ENCODE measurements at regions not wholly inside any gene's neighbourhood (a gene's known extent, or its start where the extent isn't known, plus 50 kb on each side); places are given as distances from the start of the nearest gene placed in this dataset.
"Not testable (repeated sequence)": the region's sequence is repeated elsewhere in the genome, so short reads cannot be mapped to it uniquely, and the experiment has no call there.

GRCh38 chr4:60485276-60485675 is 714.9 kb upstream of the ADGRL3 start:
- intact Hi-C loops (cut with micrococcal nuclease; ENCODE audit: unreplicated experiment), result no loop called here
- no peaks in the 10 kb centered on the region for H3K4me1 ChIP-seq (ENCODE audit: control insufficient read depth, insufficient read depth, low read length)
- in situ Hi-C loops (cut with MboI), result no loop called here
- no peak overlapping the region for H3K4me3 ChIP-seq
- ChIA-PET SMC1A (ENCODE audit: uncharacterized antibody, unreplicated experiment) (no interaction called here), RAD21 (ENCODE audit: unreplicated experiment) (no interaction called here), POLR2A (no interaction called here), CTCF (no interaction called here)
- no peak overlapping the region for H3K9ac ChIP-seq (ENCODE audit: control insufficient read depth, insufficient read depth, low read length)
- no peaks in the 10 kb centered on the region for H4K20me1 ChIP-seq (ENCODE audit: control insufficient read depth, insufficient read depth)
- H3K27me3 ChIP-seq (replicated peaks in 1 of 2; ENCODE audit: control insufficient read depth in 2 of 2, insufficient read depth in 2 of 2, low read length in 1 of 2), result no peaks in the 10 kb centered on the region
- no peak overlapping the region for H3K4me2 ChIP-seq (ENCODE audit: control insufficient read depth, insufficient read depth)
- no peak overlapping the region for H2AFZ ChIP-seq (ENCODE audit: control insufficient read depth, low read depth, low read length)
- DNase-seq (ENCODE audit: low read depth, low spot score), result no peak
- H3K36me3 ChIP-seq (ENCODE audit: control insufficient read depth in 2 of 2, insufficient read depth in 2 of 2, low read length in 1 of 2), result no peaks in the 10 kb centered on the region
- FAIRE-seq, result no peak
- WGBS (ENCODE audit: insufficient coverage, insufficient replicate concordance, low lambda C conversion rate, missing lambda C conversion rate), result 14% methylated on average over 3 of the region's 3 CpGs
- TF ChIP-seq MYC (IDR thresholded peaks at IDR 0.05; ENCODE audit: insufficient read depth, insufficient read length, insufficient replicate concordance, low read length, severe bottlenecking) (no peak), IKZF2 (IDR thresholded peaks at IDR 0.05) (no peak), RAD21 (IDR thresholded peaks at IDR 0.05; ENCODE audit: insufficient read depth, low read depth, low read length) (no peak), USF1 (IDR thresholded peaks at IDR 0.05; ENCODE audit: borderline replicate concordance, extremely low read length, insufficient read depth, low read depth, low read length) (no peak), PAX8 (IDR thresholded peaks at IDR 0.05) (no peak), YY1 (IDR thresholded peaks at IDR 0.05; ENCODE audit: low read depth, low read length) (no peak), FOXK2 (IDR thresholded peaks at IDR 0.05) (no peak), HSF1 (IDR thresholded peaks at IDR 0.05; ENCODE audit: low read depth, low read length) (no peak), ZNF24 (IDR thresholded peaks at IDR 0.05) (no peak), BRCA1 (IDR thresholded peaks at IDR 0.05; ENCODE audit: low read depth, low read length) (no peak), ZBTB33 (IDR thresholded peaks at IDR 0.05) (no peak), RELA (IDR thresholded peaks at IDR 0.05; ENCODE audit: borderline replicate concordance, partially characterized antibody) (no peak)
- TF ChIP-seq, protein P1, sequence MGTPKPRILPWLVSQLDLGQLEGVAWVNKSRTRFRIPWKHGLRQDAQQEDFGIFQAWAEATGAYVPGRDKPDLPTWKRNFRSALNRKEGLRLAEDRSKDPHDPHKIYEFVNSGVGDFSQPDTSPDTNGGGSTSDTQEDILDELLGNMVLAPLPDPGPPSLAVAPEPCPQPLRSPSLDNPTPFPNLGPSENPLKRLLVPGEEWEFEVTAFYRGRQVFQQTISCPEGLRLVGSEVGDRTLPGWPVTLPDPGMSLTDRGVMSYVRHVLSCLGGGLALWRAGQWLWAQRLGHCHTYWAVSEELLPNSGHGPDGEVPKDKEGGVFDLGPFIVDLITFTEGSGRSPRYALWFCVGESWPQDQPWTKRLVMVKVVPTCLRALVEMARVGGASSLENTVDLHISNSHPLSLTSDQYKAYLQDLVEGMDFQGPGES (IDR thresholded peaks at IDR 0.05), result no peak
- ATAC-seq, result no peak
- H3K79me2 ChIP-seq (ENCODE audit: control insufficient read depth, insufficient read depth, low read length), result no peaks in the 10 kb centered on the region
- H3K27ac ChIP-seq (ENCODE audit: control insufficient read depth, insufficient read depth), result no peak overlapping the region
- no peaks in the 10 kb centered on the region for H3K9me3 ChIP-seq (replicated peaks; ENCODE audit: control insufficient read depth, insufficient read depth, low read length)
- no TSS peak for BruUV-seq (replicated peaks)

DNA sequence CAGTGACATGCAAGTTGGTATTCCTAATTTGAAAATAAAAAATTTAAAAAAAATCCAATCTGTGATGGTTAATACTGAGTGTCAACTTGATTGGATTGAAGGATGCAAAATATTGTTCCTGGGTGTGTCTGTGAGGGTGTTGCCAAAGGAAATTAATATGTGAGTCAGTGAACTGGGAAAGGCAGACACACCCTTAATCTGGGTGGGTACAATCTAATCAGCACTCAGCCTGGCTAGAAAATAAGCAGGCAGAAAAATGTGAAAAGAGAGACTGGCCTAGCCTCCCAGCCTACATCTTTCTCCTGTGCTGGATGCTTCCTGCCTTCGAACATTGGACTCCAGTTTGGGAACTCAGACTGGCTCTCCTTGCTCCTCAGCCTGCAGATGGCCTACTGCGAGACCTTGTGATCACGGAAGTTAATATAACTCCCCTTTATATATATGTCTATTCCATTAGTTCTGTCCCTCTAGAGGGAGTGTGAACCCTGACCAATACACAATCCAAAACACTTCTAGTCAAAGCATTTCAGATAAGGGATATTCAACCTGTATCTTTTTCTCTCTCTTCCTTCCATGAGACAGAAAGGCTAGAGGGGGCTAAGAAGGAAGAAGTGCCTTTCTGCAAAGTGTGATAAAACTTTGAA is 712.9 kb upstream of the ADGRL3 start:
- H3K79me2 ChIP-seq (ENCODE audit: control insufficient read depth, insufficient read depth, low read length); SMC1A ChIA-PET (ENCODE audit: uncharacterized antibody, unreplicated experiment); H3K4me2 ChIP-seq (ENCODE audit: control insufficient read depth, insufficient read depth); intact Hi-C loops (cut with micrococcal nuclease; ENCODE audit: unreplicated experiment); BruUV-seq (replicated peaks); H3K9ac ChIP-seq (ENCODE audit: control insufficient read depth, insufficient read depth, low read length); RAD21 ChIA-PET (ENCODE audit: unreplicated experiment); H3K4me1 ChIP-seq (ENCODE audit: control insufficient read depth, insufficient read depth, low read length); POLR2A ChIA-PET; H3K36me3 ChIP-seq (ENCODE audit: control insufficient read depth in 2 of 2, insufficient read depth in 2 of 2, low read length in 1 of 2); H2AFZ ChIP-seq (ENCODE audit: control insufficient read depth, low read depth, low read length); CTCF ChIA-PET; FAIRE-seq; in situ Hi-C loops (cut with MboI); H3K27me3 ChIP-seq (replicated peaks in 1 of 2; ENCODE audit: control insufficient read depth in 2 of 2, insufficient read depth in 2 of 2, low read length in 1 of 2); H3K9me3 ChIP-seq (replicated peaks; ENCODE audit: control insufficient read depth, insufficient read depth, low read length); H3K27ac ChIP-seq (ENCODE audit: control insufficient read depth, insufficient read depth); DNase-seq (ENCODE audit: low read depth, low spot score); ATAC-seq; H4K20me1 ChIP-seq (ENCODE audit: control insufficient read depth, insufficient read depth); H3K4me3 ChIP-seq: not testable (repeated sequence)
- 31% methylated on average over 3 of the region's 3 CpGs for WGBS (ENCODE audit: insufficient coverage, insufficient replicate concordance, low lambda C conversion rate, missing lambda C conversion rate)

Data from GM12878 (cell line).